NCI-H82 treated with DMSO at 0.1 percent for 48 hours (cell line): ENCODE measurements at regions not wholly inside any gene's neighbourhood (a gene's known extent, or its start where the extent isn't known, plus 50 kb on each side); places are given as distances from the start of the nearest gene placed in this dataset.
"Not testable (repeated sequence)": the region's sequence is repeated elsewhere in the genome, so short reads cannot be mapped to it uniquely, and the experiment has no call there.

Experiments used
- DNase-seq: peaks from one replicate; lab custom pipeline; 2025; ENCODE audit not compliant: unreplicated experiment; lab: John Stamatoyannopoulos, UW

DNA sequence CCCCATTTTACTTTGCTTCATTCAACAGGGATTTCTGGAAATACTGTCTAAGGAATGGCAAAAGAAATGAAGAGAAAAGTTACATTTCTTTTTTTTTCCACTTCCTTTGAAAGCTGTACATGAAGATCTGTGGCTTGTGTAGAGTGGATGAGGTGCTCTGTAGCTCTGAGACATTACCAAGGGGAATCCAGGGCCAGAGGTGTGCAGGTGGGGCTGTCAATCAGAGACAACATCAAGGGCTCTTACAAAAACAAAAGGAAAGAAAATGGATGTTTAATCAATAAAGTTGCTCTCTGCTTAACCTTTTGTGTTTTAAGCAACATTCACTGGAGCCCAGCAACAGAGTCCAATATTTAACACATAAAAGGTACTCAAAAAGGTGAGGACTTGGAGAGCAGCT, 391.1 kb downstream of the TMEM38B start:
- no peak for DNase-seq

DNA sequence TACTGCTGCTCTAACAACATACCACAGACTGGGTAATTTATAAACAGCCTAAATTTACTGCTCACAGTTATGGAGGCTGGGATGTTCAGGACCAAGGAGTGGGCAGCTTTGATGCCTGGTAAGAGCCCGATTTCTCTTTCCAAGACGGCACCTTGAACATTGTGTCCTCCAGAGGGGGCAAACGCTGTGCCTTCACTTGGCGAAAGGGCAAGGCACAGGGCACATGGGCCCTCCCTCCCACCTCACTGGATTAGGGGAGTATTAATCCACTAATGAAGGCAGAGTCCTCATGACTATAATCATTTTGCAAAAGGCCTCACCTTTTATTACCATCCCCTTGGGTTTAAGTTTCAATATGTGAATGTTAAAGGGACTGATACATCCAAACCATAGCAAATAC, 397.7 kb downstream of the TMEM38B start:
- no peak for DNase-seq

- DNase-seq = no peak
Measured at GRCh38 chr9:106102821-106103220, 408.5 kb downstream of the TMEM38B start.

DNA sequence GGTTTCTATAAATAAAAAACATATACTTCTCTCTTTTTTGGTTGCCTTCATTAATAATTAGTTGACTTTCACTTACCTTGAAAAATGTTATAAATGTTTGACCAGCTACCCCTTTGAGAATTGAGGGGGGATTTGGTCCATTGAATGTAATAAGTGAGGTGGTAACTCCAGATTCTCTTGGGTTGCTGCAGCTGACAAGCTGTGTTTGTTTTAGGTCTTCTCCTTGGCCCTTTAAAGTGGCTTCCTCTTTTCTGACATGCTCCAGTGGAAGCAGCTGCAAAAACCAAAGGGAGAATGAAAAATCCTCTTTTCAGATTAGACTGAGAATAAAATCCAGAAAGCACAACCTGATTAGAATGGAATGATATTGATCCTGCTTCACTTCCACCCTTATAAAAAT, 410.5 kb downstream of the TMEM38B start:
- no peak for DNase-seq

DNA sequence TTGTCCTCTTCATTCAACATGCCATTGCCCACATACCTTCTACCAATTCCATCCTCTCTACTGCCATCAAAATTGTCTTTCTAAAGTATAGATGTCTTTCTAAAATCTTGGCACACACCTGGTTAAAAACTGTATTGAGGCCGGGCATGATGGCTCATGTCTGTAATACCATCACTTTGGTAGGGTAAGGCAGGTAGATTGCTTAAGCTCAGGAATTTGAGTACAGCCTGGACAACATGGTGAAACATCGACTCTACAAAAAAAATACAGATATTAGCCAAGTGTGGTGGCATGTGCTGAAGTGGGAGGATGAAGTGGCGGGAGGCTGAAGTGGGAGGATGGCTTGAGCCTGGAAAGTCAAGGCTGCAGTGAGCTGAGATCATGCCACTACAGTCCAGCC, 412.1 kb downstream of the TMEM38B start:
- DNase-seq = no peak

DNA sequence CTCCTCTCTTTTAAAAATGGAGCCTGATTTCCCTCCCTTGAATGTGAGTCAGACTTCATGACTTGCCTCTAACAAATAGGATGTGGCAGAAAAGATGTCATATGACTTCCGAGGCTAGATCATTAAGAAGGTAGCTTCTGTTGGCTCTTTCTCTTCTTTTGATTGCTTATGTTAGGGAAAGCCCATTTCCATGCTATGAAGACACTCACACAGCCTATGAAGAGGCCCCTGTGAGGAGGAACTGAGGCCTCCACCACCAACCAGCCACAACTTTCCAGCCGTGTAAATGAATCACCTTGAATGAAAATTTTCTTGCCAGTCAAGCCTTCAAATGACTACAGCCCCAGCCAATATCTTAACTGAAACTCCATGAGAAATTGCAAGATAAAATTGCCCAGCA, 413.4 kb downstream of the TMEM38B start:
- DNase-seq = no peak

DNA sequence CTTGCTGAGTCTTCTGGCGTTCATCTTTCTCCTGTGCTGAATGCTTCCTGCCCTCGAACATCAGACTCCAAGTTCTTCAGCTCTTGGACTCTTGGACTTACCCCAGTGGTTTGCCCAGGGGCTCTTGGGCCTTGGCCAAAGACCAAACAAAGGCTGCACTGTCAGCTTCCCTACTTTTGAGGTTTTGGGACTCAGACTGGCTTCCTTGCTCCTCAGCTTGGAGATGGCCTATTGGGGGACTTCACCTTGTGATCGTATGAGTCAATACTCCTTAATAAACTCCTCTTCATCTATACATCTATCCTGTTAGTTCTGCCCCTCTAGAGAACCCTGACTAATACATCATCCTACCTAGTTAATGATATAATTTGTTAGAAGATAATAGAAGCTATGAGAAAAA, 415.4 kb downstream of the TMEM38B start:
- not testable (repeated sequence) for DNase-seq

- no peak for DNase-seq
Measured at GRCh38 chr9:106110483-106110882, 416.1 kb downstream of the TMEM38B start.

- DNase-seq = no peak
Measured at GRCh38 chr9:106111039-106111730, 416.8 kb downstream of the TMEM38B start.

- no peak for DNase-seq
Measured at GRCh38 chr9:106112935-106113334, 418.6 kb downstream of the TMEM38B start.

DNA sequence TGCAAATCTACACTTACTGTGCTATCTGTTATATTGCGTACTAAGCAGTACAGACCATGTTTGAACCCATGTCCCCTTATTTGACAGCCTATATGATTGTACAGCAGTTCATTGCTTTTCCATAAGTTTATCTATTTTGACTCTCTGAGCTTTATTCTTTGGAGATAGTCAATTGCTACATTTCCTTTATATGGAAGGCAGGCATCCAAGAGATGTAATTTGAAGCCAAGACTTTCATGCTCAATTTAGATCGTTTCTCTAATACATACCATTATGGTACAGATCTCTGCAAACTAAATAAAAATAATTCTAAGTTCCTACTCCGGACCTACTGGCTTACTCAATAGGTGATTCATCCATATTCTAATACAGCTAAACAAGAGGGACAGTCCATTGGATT, 424.8 kb downstream of the TMEM38B start:
- no peak for DNase-seq

GRCh38 chr9:106120071-106120470, 425.7 kb downstream of the TMEM38B start:
- DNase-seq = no peak

GRCh38 chr9:106127776-106128175, 433.4 kb downstream of the TMEM38B start:
- no peak for DNase-seq

- no peak for DNase-seq
Measured at GRCh38 chr9:106130374-106130773, 436.0 kb downstream of the TMEM38B start.

- no peak for DNase-seq
Measured at GRCh38 chr9:106143781-106144180, 449.4 kb downstream of the TMEM38B start.

GRCh38 chr9:106146066-106146840, 451.9 kb downstream of the TMEM38B start:
- DNase-seq = no peak

DNA sequence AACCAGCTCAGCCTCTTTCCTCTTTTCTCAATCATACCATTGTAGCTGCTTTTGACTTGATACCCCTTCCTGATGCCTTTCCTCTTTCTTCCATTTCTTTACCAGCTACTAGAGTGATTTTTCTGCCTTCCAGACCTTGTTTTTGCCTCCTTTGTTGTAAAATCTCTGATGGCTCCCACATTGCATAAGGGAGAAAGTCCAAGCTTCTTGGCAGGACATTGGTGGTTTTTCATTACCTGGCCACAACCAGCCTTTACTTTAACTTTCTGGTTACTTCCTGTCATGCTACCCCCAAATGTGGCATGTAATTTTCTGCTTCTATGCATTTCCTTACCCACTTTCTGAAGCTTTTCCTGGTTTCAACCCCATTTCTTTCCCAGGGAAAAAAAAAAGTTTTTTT, 452.5 kb downstream of the TMEM38B start:
- DNase-seq = no peak

GRCh38 chr9:106149956-106150355, 455.6 kb downstream of the TMEM38B start:
- no peak for DNase-seq

DNA sequence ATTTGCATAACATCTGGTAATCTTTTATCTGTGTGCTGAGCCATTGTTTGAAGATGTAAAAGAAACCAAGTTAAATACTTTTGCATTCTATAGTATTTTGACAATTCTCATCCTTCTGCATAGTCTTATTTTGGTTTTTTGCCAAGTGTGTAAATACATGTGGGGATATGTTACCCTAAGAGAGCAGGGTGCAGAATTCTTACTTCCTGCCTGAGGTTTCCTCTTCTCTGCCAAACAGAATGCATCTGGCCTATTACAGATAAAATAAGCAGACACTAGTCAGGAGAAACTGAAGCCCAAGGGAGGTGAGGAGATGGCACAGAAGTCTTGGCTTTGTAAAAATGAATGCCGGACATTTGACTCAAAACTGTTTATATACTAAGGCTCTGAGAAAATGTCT, 462.1 kb downstream of the TMEM38B start:
- DNase-seq = no peak

DNA sequence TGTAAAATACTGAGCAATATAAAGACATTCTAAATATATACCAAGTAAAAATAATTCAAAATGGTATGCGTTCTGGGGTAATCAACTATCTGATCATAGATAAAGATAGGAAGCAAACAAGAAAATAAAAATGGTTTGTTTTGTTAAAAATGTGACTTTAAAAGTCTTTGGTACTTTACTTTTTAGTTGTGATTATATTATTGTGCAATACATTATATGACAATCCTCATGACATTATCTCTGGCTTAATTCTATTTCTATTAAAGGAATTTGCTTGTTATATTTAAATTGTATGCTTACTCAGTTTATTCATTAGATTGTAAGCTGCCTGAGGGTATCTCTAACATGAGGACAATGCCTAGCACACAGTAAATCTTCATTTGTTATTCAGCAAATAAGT, 477.9 kb downstream of the TMEM38B start:
- no peak for DNase-seq

DNA sequence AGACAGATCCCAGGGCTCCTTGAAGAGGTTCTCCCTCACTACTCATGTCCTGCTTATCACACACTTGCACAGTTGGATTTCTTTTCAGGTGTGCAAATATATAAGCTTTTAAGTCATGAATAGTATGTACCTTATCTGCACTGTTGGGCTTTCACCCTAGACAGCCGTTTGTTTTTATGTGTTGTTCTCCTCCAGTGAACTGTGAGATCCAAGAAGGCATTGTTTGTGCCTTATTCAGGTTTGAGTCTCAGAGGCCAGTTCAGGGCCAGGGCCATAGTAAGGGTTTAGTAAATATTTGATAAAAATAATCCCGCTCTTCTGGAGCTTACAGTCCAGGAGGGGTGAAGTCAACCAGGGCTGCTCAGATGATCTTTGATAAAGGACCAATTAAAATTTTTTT, 480.0 kb downstream of the TMEM38B start:
- DNase-seq = no peak

GRCh38 chr9:106177216-106177615, 482.9 kb downstream of the TMEM38B start:
- DNase-seq = no peak

DNA sequence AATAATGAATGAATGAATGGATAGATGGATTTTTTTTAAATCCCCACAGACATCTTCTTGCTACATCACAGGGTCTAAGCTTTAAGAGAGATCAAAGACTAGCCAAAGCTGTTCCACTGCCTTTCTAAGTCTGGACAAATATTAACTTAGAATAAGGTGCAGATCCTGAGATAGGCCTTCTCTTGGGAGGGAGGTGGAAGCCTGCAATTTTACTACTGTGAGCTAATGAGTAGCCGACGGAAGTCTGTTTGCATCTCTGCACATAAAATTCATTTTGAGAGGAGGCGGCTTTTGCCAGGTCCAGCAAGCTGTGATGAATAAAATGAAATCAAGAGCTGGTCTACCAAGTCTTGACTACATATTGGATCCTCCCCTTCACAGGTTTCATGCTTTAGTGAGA, 484.9 kb downstream of the TMEM38B start:
- DNase-seq = no peak
